WTC11 (cell line): ENCODE measurements at regions not wholly inside any gene's neighbourhood (a gene's known extent, or its start where the extent isn't known, plus 50 kb on each side); places are given as distances from the start of the nearest gene placed in this dataset.

Experiments
- CBFB ChIP-seq: sonication (generic); formaldehyde crosslinking; IDR thresholded peaks from 2 replicates; pipeline ENCODE4 v1.8.1; 2022; ENCODE audit warnings: mild to moderate bottlenecking, low read depth, missing genetic modification reagents
- HMGA2 ChIP-seq: fragments of 250-450 bp; sonication (Bioruptor Pico); IDR thresholded peaks from 2 replicates; pipeline ENCODE4 v1.4.0; 2021; ENCODE audit warnings: mild to moderate bottlenecking, moderate library complexity

- TF ChIP-seq HMGA2 (CRISPR knock-in tag) (no peak), CBFB (CRISPR knock-in tag) (no peak)
These were observed 597.2 kb downstream of the DCDC2C start for GRCh38 chr2:4300616-4301015.
